A673 (cell line): ENCODE measurements at regions not wholly inside any gene's neighbourhood (a gene's known extent, or its start where the extent isn't known, plus 50 kb on each side); places are given as distances from the start of the nearest gene placed in this dataset.

Experiments used
- BruUV-seq: library from RNA; stranded (reverse); fragments of 400-500 nt; replicated peaks from 2 replicates; lab custom pipeline; 2021; lab: Mats Ljungman, UMichigan
- CTCF ChIA-PET: fragments of 300-600 bp; sonication (Branson Sonifier 250); formaldehyde crosslinking; loops from one replicate; lab custom pipeline; 2022; ENCODE audit warnings: antibody characterized with exemption; lab: Charles Lee
- POLR2A ChIA-PET: fragments of 300-600 bp; sonication (Branson Sonifier 250); formaldehyde crosslinking; loops from one replicate; lab custom pipeline; 2022; ENCODE audit warnings: antibody characterized with exemption; ENCODE audit not compliant: low non-redundant PET; lab: Charles Lee
- DNase-seq: peaks from one replicate; pipeline ENCODE4 v3.0.0-alpha.2; 2015; ENCODE audit warnings: low spot score
- H3K27ac ChIP-seq: fragments of 200-600 bp; sonication (generic); 2 replicates; pipeline ENCODE4 v1.5.1; 2016; ENCODE audit warnings: mixed run types, low read depth, mild to moderate bottlenecking, mixed read lengths, antibody characterized with exemption, low read length; ENCODE audit not compliant: poor library complexity, severe bottlenecking
- H3K27me3 ChIP-seq: fragments of 200-600 bp; sonication (generic); replicated peaks from 2 replicates; pipeline ENCODE4 v1.6.1; 2017; ENCODE audit warnings: mixed run types, low read depth, mild to moderate bottlenecking, mixed read lengths, antibody characterized with exemption, low read length; ENCODE audit not compliant: insufficient read depth, poor library complexity
- H3K36me3 ChIP-seq: fragments of 200-600 bp; sonication (generic); 2 replicates; pipeline ENCODE4 v1.6.1; 2016; ENCODE audit warnings: mixed run types, mild to moderate bottlenecking, mixed read lengths, antibody characterized with exemption, low read length; ENCODE audit not compliant: insufficient read depth, poor library complexity, severe bottlenecking
- H3K4me1 ChIP-seq: fragments of 200-600 bp; sonication (generic); 2 replicates; pipeline ENCODE4 v1.6.1; 2017; ENCODE audit warnings: mixed run types, mild to moderate bottlenecking, mixed read lengths, antibody characterized with exemption, low read length; ENCODE audit not compliant: insufficient read depth, poor library complexity, severe bottlenecking
- H3K4me3 ChIP-seq: fragments of 200-600 bp; sonication (generic); 2 replicates; pipeline ENCODE4 v1.5.1; 2016; ENCODE audit warnings: low read depth, mixed run types, mild to moderate bottlenecking, mixed read lengths, low read length; ENCODE audit not compliant: poor library complexity, severe bottlenecking
- H3K9me3 ChIP-seq: fragments of 200-600 bp; sonication (generic); 2 replicates; pipeline ENCODE4 v1.6.1; 2016; ENCODE audit warnings: mixed run types, low read depth, mild to moderate bottlenecking, mixed read lengths, antibody characterized with exemption, low read length; ENCODE audit not compliant: poor library complexity, severe bottlenecking
- EZH2 ChIP-seq: fragments of 200-600 bp; sonication (generic); IDR thresholded peaks from 2 replicates; pipeline ENCODE4 v1.6.1; 2017; ENCODE audit warnings: borderline replicate concordance, low read depth, mild to moderate bottlenecking, mixed read lengths, antibody characterized with exemption, low read length; ENCODE audit not compliant: poor library complexity, severe bottlenecking
- intact Hi-C: fragments of 100-400 bp; cut with micrococcal nuclease; formaldehyde crosslinking; loops from one replicate; pipeline ENCODE4 v1.10.0; 2022; ENCODE audit not compliant: unreplicated experiment
- TF ChIP-seq, protein P1 (sequence below): fragments of 300-800, 200-600 bp; sonication (generic); conservative IDR thresholded peaks from 2 replicates; pipeline ENCODE4 v1.5.1; 2017; ENCODE audit warnings: low read depth, mild to moderate bottlenecking, antibody characterized with exemption, low read length, moderate library complexity, mixed read lengths

DNA sequence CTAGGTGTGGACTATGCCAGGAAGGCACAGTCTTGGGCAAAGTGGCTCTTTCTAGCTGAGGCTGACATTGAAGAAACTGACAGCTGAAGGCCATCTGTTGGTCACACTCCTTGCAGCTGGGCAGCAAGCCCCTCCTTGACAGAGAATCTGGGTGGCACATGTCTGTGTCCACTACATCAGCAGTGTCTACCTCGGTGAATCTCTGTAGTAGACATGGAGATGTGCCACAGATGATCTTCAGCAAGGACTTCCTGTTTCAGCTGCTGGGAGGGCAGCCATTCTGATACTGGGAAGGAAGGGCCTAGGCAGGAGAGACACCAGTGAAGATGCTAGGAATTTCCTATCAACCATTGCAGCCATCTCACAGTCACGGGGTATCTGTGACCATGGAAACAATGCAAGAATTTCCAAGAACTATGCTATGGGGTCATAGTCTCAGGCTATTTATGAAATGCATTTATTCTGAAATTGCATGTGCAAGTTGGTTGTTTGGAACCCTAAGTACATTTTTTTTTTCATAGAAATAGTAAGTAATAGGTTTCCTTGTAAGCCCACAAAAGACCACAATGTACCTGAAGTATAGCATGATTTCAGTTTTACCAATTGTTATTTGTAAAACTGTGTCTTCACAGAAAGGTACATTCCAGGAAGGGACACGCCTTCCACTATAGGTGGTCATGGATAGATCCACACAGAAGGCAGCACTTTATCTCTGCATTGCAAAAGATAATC, 63.8 kb upstream of the DARS1 start:
- Histone ChIP-seq H3K27me3 (peaks cover 4% of the 10 kb centered on the region), H3K4me1 (no peaks in the 10 kb centered on the region), H3K4me3 (no peak overlapping the region), H3K27ac (no peak overlapping the region), H3K9me3 (no peaks in the 10 kb centered on the region), H3K36me3 (no peaks in the 10 kb centered on the region)
- BruUV-seq: no TSS peak
- intact Hi-C loops: no loop called here
- ChIA-PET POLR2A (no interaction called here), CTCF (no interaction called here)
- TF ChIP-seq, protein P1, sequence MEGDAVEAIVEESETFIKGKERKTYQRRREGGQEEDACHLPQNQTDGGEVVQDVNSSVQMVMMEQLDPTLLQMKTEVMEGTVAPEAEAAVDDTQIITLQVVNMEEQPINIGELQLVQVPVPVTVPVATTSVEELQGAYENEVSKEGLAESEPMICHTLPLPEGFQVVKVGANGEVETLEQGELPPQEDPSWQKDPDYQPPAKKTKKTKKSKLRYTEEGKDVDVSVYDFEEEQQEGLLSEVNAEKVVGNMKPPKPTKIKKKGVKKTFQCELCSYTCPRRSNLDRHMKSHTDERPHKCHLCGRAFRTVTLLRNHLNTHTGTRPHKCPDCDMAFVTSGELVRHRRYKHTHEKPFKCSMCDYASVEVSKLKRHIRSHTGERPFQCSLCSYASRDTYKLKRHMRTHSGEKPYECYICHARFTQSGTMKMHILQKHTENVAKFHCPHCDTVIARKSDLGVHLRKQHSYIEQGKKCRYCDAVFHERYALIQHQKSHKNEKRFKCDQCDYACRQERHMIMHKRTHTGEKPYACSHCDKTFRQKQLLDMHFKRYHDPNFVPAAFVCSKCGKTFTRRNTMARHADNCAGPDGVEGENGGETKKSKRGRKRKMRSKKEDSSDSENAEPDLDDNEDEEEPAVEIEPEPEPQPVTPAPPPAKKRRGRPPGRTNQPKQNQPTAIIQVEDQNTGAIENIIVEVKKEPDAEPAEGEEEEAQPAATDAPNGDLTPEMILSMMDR: no peak
- TF ChIP-seq EZH2: no peak
- no peak for DNase-seq

DNA sequence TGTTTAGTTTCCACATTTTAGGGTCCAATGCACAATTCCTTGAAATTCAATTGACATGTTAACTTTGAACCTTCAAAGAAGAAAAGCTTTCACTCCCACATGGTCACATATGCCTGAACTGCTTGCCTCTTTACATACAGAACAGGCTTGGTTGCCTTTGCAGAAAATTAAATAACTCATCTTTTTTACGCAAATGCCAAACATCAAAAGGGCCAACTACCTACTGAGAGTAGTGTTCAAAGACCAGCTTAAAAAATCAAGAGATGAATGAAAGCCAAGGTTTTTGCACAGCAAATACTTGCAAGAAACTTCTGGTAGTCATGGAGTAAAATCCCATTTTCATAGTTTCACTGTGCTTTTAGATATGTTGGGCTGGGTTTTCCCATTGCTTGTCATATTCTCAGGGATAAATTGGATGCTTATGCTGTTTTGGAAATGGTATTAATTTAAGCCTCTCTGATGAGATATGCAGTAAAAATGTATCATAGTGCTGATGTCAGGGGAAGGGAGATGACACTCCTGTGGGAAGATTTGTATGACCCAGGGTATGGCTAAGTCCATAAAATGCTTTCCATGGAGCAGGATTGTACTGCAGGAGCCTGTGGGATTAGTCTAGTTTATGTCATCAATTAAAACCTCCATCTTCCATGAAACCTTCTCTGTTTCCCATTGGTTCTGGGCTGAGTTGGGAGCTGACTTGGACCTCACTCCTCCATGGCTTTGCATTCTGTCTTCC, 60.6 kb upstream of the DARS1 start:
- POLR2A ChIA-PET: no interaction called here
- CTCF ChIA-PET: no interaction called here
- peaks cover 4% of the 10 kb centered on the region for H3K27me3 ChIP-seq
- TF ChIP-seq EZH2: no peak
- TF ChIP-seq, protein P1: no peak
- H3K4me1 ChIP-seq: no peaks in the 10 kb centered on the region
- no peaks in the 10 kb centered on the region for H3K9me3 ChIP-seq
- no peaks in the 10 kb centered on the region for H3K36me3 ChIP-seq
- H3K4me3 ChIP-seq: no peak overlapping the region
- H3K27ac ChIP-seq: no peak overlapping the region
- DNase-seq: no peak
- BruUV-seq: no TSS peak
- intact Hi-C loops: no loop called here

DNA sequence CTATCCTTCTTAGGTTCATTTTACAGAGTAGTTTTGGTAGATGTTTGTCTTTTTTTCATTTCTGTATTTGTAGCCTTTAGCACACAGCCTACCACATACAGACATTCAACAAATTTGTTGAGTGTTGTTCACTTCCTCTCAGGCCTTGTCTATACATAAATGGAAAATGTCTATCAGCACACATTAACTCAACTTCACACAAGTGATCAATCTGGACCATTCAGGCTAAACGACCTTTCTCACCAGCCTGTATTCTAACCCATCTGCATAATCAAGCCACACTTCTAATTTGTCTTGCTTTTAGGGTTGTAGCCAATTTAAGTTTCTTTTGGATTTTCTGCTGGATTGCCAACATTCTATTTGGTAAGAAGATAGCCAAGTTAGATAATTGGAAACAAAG, 59.9 kb upstream of the DARS1 start:
- Histone ChIP-seq H3K36me3 (no peaks in the 10 kb centered on the region), H3K27ac (no peak overlapping the region), H3K4me3 (no peak overlapping the region), H3K27me3 (peaks cover 4% of the 10 kb centered on the region), H3K9me3 (no peaks in the 10 kb centered on the region), H3K4me1 (no peaks in the 10 kb centered on the region)
- ChIA-PET POLR2A (no interaction called here), CTCF (no interaction called here)
- intact Hi-C loops: no loop called here
- no TSS peak for BruUV-seq
- no peak for DNase-seq
- TF ChIP-seq, protein P1: no peak
- no peak for TF ChIP-seq EZH2
